IPS DF 19.7 (cell line): ENCODE measurements at regions not wholly inside any gene's neighbourhood (a gene's known extent, or its start where the extent isn't known, plus 50 kb on each side); places are given as distances from the start of the nearest gene placed in this dataset.
"Not testable (repeated sequence)": the region's sequence is repeated elsewhere in the genome, so short reads cannot be mapped to it uniquely, and the experiment has no call there.

Source experiments
- DNase-seq: peaks from one replicate; pipeline ENCODE4 v3.0.0-alpha.2; 2013; ENCODE audit warnings: low read depth, low spot score

DNA sequence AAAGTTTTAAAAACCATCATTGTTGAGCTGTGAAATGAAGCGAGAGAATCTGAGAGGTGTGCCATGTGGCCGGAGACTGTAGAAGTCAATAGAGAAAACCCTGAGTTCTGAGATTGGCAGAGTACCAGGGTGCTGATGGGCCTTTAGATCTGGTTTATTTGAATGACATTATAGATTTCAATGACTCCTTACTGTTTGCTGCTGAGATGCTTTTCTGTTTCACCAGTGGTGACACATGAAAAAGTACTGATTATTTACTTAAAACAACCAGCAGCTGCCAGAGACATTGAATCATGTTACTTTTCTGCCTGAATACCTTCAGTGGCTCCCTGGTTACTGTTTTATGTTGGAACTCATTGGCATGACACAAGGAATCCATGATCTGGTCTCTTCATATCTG is 602.7 kb upstream of the ZNF804A start:
- no peak for DNase-seq

DNA sequence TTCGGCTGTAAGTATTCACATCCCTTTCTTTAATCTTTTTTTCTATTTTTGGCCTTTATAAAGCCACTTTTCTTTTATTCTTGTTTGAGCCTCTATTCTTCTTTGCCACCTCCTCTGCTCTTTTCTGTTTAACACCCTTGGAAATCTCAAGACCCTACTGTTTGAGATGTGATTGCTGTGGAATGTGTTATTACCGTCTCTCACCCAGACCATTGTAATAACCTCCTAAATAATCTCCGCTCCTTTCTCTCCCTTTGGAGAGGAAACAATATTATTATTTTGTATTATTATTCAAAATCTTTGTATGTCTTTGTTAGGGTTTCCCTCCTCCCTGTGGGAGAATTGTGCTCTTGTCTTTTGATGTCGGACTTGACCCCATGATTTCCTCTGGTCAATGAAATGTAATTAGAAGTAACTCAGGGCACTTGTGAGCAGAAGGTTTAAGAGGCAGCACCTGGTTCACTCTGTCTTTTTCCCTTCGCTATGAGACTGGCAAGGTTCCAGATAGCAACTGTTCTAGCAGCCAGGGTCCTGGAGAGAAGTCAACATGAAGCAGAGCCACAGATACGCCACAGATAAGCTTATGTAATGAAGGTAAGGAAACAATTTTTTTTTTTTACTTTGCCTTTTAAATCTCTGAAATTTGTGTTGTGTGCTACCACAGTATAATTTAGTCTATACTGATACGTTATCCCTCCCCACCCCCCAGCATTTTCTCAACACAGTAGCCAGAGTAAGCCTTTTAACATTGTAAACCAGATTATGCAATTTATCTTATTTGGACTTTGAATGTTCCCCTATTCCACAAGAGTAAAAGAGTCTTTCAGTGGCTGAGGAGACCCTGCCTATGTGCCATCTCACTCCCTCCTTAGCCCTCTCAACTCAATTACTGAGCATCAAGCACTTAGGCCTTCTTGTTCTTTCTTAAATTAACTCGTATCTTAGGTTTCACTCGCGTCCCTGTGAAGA is 601.2 kb upstream of the ZNF804A start:
- no peak for DNase-seq

GRCh38 chr2:183998041-183998796 is 600.1 kb upstream of the ZNF804A start:
- no peak for DNase-seq

DNA sequence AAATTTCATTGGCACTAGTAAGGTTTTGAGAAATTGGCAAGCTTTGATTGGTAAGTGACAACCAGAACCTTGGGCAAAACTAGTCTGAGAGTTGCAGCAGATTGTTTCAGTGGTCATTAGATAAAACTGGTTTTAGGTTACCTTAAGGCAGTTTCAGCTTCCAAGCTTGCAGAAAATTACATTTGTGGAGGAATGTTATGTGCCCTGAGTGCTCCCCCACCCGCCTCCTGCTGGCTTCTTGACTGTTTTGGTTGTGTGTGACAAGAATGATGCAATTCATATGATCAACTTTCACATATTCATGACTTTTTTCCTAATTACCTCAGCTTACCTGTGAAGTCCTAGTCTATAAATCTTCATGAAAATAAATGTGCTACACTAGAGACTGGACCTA is 599.5 kb upstream of the ZNF804A start:
- no peak for DNase-seq

DNA sequence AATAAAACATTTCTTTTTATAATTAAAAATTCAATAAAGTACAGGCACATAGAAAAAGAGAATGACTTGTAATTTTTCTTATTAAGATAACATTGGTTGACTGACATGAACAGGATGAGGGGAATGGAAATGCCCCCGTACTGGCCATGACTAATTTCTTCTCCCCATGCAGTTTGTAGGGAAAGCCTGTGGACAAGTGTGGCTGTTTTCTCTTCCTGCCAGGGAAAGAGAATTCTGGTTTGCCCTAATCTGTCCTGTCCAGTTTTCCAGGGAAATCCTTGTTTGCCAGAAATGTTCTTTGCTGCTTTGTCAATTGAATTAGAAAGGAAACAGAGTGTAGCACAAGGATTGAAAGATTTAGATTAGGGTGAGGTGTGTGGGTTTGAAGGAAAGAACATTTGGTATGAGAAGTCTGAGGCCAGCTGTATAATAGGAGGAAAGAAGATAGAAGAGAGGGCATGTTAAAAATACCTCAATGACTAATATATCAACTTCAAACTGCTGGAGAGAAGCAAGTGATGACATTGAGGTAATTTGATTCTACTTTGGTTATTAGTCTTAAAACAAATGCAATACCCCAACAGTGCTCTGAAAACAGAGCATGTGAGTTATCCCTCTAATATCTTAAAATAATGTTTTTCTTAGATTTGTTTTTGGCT is 593.9 kb upstream of the ZNF804A start:
- no peak for DNase-seq

- no peak for DNase-seq
Observed at GRCh38 chr2:184004948-184005672, 593.2 kb upstream of the ZNF804A start.

GRCh38 chr2:184006998-184007397 is 591.3 kb upstream of the ZNF804A start:
- DNase-seq, result no peak

- no peak for DNase-seq
Observed at GRCh38 chr2:184026961-184027360, 571.4 kb upstream of the ZNF804A start.

DNA sequence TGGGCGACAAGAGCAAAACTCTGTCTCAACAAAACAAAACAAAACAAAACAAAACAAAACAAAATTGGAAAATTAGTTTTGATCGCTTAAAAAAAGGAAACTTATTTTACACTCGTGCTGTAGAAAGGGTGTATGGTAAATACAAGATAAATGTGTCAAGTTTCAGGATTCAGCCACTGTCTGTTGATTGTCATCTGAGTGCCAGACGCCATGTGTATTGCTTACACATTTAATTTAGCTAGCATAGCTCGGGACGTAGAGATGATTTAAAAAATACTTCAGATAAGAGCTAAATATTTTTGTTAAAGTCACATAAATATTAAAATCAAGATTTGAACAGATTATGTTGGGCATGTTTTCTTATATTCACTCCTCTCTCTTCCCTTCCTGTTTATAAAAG is 568.1 kb upstream of the ZNF804A start:
- DNase-seq, result no peak

DNA sequence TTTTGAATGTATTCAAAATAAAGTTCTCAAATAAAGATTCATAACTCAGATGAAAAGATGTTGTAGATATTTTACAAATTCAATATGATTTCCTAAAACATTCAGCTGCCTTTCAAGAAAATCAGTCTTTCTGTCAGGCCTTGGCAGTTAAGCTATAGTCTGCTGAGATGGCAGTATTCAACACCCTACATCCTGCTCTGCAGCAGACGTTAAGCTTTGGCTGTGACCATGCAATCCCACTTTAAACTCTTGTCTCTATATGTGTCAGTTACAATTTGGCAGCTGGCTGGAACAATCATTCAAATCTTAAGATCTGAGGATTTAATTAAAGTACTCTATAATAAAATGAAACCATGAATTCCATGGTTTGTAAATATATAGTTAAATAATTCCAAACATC is 567.3 kb upstream of the ZNF804A start:
- no peak for DNase-seq

GRCh38 chr2:184031402-184032147 is 566.8 kb upstream of the ZNF804A start:
- DNase-seq, result no peak

- DNase-seq, result no peak
Observed at GRCh38 chr2:184032983-184033382, 565.3 kb upstream of the ZNF804A start.

DNA sequence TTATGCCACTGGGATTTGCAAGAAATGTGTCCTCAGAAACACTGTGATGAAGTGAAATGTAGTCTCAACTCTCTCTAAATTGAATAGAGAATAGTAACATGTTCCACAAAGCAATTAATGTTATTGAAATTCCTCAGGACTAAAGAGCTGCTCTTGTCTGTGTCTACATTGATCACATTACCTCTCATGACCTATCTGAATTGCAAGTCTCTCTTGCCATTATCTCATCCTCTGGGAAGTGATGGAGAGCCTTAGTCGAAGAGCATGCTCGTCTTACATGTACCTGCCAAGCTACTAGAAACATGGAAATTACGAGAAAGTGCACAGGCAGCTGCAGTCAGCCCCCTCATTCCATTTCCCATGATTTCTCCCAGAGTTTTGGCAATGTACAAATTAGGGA is 561.1 kb upstream of the ZNF804A start:
- no peak for DNase-seq

GRCh38 chr2:184039493-184039892 is 558.8 kb upstream of the ZNF804A start:
- no peak for DNase-seq

GRCh38 chr2:184040230-184040629 is 558.1 kb upstream of the ZNF804A start:
- no peak for DNase-seq

DNA sequence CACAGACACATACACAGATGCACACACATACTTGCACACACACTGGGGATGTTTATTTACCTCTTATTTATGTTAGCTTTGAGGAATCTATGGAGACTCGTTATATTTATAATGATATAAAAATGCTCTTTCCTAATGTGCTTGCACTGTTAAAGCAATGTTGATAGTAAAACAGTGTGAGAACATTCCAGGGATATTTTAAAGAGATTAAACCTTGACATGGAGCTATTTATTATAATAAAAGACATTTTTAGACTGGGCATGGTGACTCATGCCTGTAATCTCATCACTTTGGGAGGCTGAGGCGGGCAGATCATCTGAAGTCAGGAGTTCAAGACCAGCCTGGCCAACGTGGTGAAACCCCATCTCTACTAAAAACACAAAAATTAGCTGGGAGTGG is 557.3 kb upstream of the ZNF804A start:
- DNase-seq, result no peak

GRCh38 chr2:184041777-184042176 is 556.6 kb upstream of the ZNF804A start:
- DNase-seq, result no peak

GRCh38 chr2:184047536-184047935 is 550.8 kb upstream of the ZNF804A start:
- DNase-seq, result no peak

DNA sequence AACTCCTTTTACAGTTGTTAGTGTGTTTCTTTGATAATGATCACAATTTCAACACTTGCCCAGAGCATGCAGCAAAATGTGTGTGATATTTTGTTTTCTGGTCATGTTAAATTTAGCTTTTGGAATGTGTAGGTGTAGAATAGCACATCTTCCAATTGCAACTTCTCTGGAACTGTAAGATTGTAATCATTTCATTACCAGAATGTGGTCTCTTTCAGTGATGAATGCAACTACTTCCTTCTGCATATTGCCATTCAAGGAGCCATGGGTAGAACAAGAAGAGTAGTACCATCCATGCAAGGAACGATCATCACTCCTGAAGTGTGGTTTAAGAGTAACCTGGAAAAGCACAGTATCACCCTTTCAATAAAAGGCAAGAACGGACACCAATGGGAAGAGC is 548.8 kb upstream of the ZNF804A start:
- no peak for DNase-seq

- DNase-seq, result no peak
Observed at GRCh38 chr2:184053326-184053725, 545.0 kb upstream of the ZNF804A start.

DNA sequence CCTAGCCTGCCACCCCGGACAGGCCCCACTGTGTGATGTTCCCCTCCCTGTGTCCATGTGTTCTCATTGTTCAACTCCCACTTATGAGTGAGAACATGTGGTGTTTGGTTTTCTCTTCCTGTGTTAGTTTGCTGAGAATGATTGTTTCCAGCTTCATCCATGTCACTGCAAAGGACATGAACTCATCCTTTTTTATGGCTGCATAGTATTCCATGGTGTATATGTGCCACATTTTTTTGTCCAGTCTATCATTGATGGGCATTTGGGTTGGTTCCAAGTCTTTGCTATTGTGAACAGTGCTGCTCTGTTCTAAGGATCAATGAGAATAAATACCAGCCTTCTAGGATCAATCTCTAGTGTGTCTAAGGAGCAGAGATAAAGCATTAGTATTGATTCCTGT is 543.9 kb upstream of the ZNF804A start:
- not testable (repeated sequence) for DNase-seq
